ENCODE measurements at regions not wholly inside any gene's neighbourhood (a gene's known extent, or its start where the extent isn't known, plus 50 kb on each side); places are given as distances from the start of the nearest gene placed in this dataset.

- no peaks in the 10 kb centered on the region for H3K36me3 ChIP-seq (ENCODE audit: control insufficient read depth in 3 of 3, insufficient read depth in 2 of 3, low read depth in 1 of 3, low read length in 3 of 3)
- no peaks in the 10 kb centered on the region for H3K9me3 ChIP-seq (ENCODE audit: control insufficient read depth in 2 of 2, insufficient read depth in 1 of 2, low read depth in 1 of 2, low read length in 1 of 2)
- no peak overlapping the region for H3K4me3 ChIP-seq (ENCODE audit: low read depth in 1 of 3, low read length in 3 of 3)
- WGBS, 3 donors, result 23 to 58% (median 45%) methylated on average over 7 of the region's 7 CpGs
- H3K4me1 ChIP-seq (ENCODE audit: control insufficient read depth in 3 of 3, insufficient read depth in 2 of 3, low read depth in 1 of 3, low read length in 2 of 3), result no peaks in the 10 kb centered on the region
- H3K27me3 ChIP-seq (ENCODE audit: control insufficient read depth in 3 of 3, insufficient read depth in 3 of 3, low read length in 3 of 3), result no peaks in the 10 kb centered on the region
- FAIRE-seq (no peak), DNase-seq (no peak)
- no peak overlapping the region for H3K27ac ChIP-seq (ENCODE audit: low read depth in 1 of 3, low read length in 2 of 3)
These were observed 332.9 kb downstream of the RAB28 start for GRCh38 chr4:13151194-13151593.

DNA sequence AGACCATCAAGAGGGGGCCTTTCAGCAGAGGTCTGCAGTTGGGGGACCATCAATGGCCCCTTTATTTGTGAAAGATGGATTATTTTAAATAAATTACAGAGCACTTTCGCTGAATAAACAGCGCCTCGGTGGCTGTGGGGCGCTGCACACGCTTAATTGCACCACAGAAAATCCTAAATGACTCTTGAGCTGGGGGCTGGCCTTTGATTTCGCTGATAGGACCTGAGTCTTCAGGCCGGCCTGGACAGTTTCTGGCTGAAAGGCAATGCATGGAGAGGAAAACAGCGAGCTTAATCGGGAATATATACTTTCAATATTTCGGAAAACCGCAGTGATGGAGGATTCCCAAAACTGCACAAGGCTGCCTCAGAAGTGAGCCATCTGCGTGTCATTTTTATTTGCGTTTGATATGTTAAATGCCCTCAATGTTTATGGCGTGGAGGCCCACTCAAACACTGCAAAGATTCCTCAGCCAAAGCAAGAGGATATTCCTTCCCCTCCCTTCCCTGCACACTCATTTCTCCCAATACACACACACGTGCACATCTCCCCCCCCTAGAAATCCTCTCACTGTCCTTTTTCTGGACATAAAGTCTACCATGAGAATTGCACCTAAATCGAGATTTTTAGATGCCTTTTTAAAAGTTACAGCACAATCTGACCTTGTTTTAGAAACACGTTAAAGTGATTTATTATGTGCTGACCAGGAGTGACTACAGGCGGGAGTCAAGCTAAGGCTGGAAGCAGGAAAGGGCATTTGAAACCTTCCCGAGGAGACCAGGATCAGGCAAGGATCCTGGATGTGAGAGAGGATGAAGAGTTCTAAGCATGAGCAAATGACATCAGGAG, 340.7 kb downstream of the RAB28 start:
- WGBS, 3 donors, result 59 to 81% (median 69%) methylated on average over 19 of the region's 19 CpGs
- Histone ChIP-seq H3K36me3 (ENCODE audit: control insufficient read depth in 3 of 3, insufficient read depth in 2 of 3, low read depth in 1 of 3, low read length in 3 of 3) (no peaks in the 10 kb centered on the region), H3K4me1 (ENCODE audit: control insufficient read depth in 3 of 3, insufficient read depth in 2 of 3, low read depth in 1 of 3, low read length in 2 of 3) (no peaks in the 10 kb centered on the region), H3K27me3 (ENCODE audit: control insufficient read depth in 3 of 3, insufficient read depth in 3 of 3, low read length in 3 of 3) (no peaks in the 10 kb centered on the region), H3K9me3 (ENCODE audit: control insufficient read depth in 2 of 2, insufficient read depth in 1 of 2, low read depth in 1 of 2, low read length in 1 of 2) (no peaks in the 10 kb centered on the region), H3K4me3 (ENCODE audit: low read depth in 1 of 3, low read length in 3 of 3) (no peak overlapping the region), H3K27ac (ENCODE audit: low read depth in 1 of 3, low read length in 2 of 3) (no peak overlapping the region)
- DNase-seq, result no peak
- FAIRE-seq, result no peak

DNA sequence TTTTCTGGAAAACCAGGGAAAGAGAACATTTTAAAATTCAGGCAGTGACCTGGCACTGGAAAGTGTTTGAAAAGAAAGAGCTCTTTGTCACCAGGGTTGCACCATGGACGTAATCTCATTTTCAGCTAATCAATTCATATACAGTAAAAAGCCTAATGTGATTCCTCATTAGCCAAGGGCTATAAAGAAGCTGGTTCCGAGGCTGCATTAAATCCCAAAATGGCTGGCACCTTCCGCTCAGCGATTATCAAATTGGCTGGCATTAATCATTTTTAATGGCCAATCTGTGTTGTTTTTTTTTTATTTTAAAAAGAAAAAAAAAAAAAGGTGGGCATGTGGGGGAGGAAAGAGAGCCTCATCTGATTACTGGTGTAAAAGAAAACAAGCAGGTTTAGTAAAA, 341.4 kb downstream of the RAB28 start:
- H3K36me3 ChIP-seq (ENCODE audit: control insufficient read depth in 3 of 3, insufficient read depth in 2 of 3, low read depth in 1 of 3, low read length in 3 of 3), result no peaks in the 10 kb centered on the region
- FAIRE-seq, result no peak
- no peaks in the 10 kb centered on the region for H3K9me3 ChIP-seq (ENCODE audit: control insufficient read depth in 2 of 2, insufficient read depth in 1 of 2, low read depth in 1 of 2, low read length in 1 of 2)
- no peaks in the 10 kb centered on the region for H3K27me3 ChIP-seq (ENCODE audit: control insufficient read depth in 3 of 3, insufficient read depth in 3 of 3, low read length in 3 of 3)
- H3K4me1 ChIP-seq (ENCODE audit: control insufficient read depth in 3 of 3, insufficient read depth in 2 of 3, low read depth in 1 of 3, low read length in 2 of 3), result no peaks in the 10 kb centered on the region
- H3K27ac ChIP-seq (ENCODE audit: low read depth in 1 of 3, low read length in 2 of 3), result no peak overlapping the region
- H3K4me3 ChIP-seq (ENCODE audit: low read depth in 1 of 3, low read length in 3 of 3), result no peak overlapping the region
- no peak for DNase-seq
- 22 to 56% (median 42%) methylated on average over 4 of the region's 4 CpGs for WGBS, 3 donors

- Histone ChIP-seq H3K27me3 (ENCODE audit: control insufficient read depth in 3 of 3, insufficient read depth in 3 of 3, low read length in 3 of 3) (no peaks in the 10 kb centered on the region), H3K27ac (ENCODE audit: low read depth in 1 of 3, low read length in 2 of 3) (no peak overlapping the region), H3K9me3 (ENCODE audit: control insufficient read depth in 2 of 2, insufficient read depth in 1 of 2, low read depth in 1 of 2, low read length in 1 of 2) (no peaks in the 10 kb centered on the region), H3K36me3 (ENCODE audit: control insufficient read depth in 3 of 3, insufficient read depth in 2 of 3, low read depth in 1 of 3, low read length in 3 of 3) (no peaks in the 10 kb centered on the region), H3K4me3 (ENCODE audit: low read depth in 1 of 3, low read length in 3 of 3) (no peak overlapping the region), H3K4me1 (ENCODE audit: control insufficient read depth in 3 of 3, insufficient read depth in 2 of 3, low read depth in 1 of 3, low read length in 2 of 3) (no peaks in the 10 kb centered on the region)
- FAIRE-seq, result no peak
- no peak for DNase-seq
- 14 to 90% (median 67%) methylated on average over 1 of the region's 1 CpG for WGBS, 3 donors
These were observed 341.9 kb downstream of the RAB28 start for GRCh38 chr4:13142191-13142590.

- FAIRE-seq, result no peak
- Histone ChIP-seq H3K27me3 (ENCODE audit: control insufficient read depth in 3 of 3, insufficient read depth in 3 of 3, low read length in 3 of 3) (no peaks in the 10 kb centered on the region), H3K36me3 (ENCODE audit: control insufficient read depth in 3 of 3, insufficient read depth in 2 of 3, low read depth in 1 of 3, low read length in 3 of 3) (no peaks in the 10 kb centered on the region), H3K27ac (ENCODE audit: low read depth in 1 of 3, low read length in 2 of 3) (no peak overlapping the region), H3K4me1 (ENCODE audit: control insufficient read depth in 3 of 3, insufficient read depth in 2 of 3, low read depth in 1 of 3, low read length in 2 of 3) (no peaks in the 10 kb centered on the region), H3K9me3 (ENCODE audit: control insufficient read depth in 2 of 2, insufficient read depth in 1 of 2, low read depth in 1 of 2, low read length in 1 of 2) (peaks cover 0 to 6% of the 10 kb centered on the region in 2 donors), H3K4me3 (ENCODE audit: low read depth in 1 of 3, low read length in 3 of 3) (no peak overlapping the region)
- DNase-seq, result no peak
- 42 to 67% (median 60%) methylated on average over 2 of the region's 2 CpGs for WGBS, 3 donors
These were observed 346.8 kb downstream of the RAB28 start for GRCh38 chr4:13137390-13137789.

- no peak for DNase-seq
- 91 to 94% (median 94%) methylated on average over 4 of the region's 4 CpGs for WGBS, 3 donors
- H3K4me3 ChIP-seq (ENCODE audit: low read depth in 1 of 3, low read length in 3 of 3), result no peak overlapping the region
- no peak overlapping the region for H3K27ac ChIP-seq (ENCODE audit: low read depth in 1 of 3, low read length in 2 of 3)
- no peaks in the 10 kb centered on the region for H3K27me3 ChIP-seq (ENCODE audit: control insufficient read depth in 3 of 3, insufficient read depth in 3 of 3, low read length in 3 of 3)
- no peak for FAIRE-seq
- peaks cover 0 to 6% of the 10 kb centered on the region in 2 donors for H3K9me3 ChIP-seq (ENCODE audit: control insufficient read depth in 2 of 2, insufficient read depth in 1 of 2, low read depth in 1 of 2, low read length in 1 of 2)
- no peaks in the 10 kb centered on the region for H3K36me3 ChIP-seq (ENCODE audit: control insufficient read depth in 3 of 3, insufficient read depth in 2 of 3, low read depth in 1 of 3, low read length in 3 of 3)
- no peaks in the 10 kb centered on the region for H3K4me1 ChIP-seq (ENCODE audit: control insufficient read depth in 3 of 3, insufficient read depth in 2 of 3, low read depth in 1 of 3, low read length in 2 of 3)
These were observed 350.4 kb downstream of the RAB28 start for GRCh38 chr4:13133700-13134099.

DNA sequence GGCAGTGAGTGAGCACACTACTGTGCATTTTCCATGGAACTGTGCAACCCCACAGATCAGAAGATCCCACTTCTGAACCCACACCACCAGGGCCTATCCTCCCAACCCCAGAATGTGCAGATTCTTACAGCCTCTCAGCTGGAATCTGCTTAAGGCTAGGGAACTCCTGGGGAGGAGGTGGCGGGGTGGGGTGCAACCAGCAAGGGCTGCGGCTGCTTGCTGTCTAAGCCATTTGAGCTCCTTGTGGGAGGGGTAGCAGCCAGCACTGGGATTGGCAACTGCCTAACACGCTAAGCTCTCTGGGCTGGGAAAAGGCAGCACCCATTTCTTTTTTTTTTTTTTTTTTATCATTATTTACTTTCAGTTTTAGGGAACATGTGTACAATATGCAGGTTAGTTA, 353.3 kb downstream of the RAB28 start:
- DNase-seq (no peak), FAIRE-seq (no peak)
- 49 to 58% (median 55%) methylated on average over 3 of the region's 3 CpGs for WGBS, 3 donors
- Histone ChIP-seq H3K4me3 (ENCODE audit: low read depth in 1 of 3, low read length in 3 of 3) (no peak overlapping the region), H3K27ac (ENCODE audit: low read depth in 1 of 3, low read length in 2 of 3) (no peak overlapping the region), H3K27me3 (ENCODE audit: control insufficient read depth in 3 of 3, insufficient read depth in 3 of 3, low read length in 3 of 3) (no peaks in the 10 kb centered on the region), H3K9me3 (ENCODE audit: control insufficient read depth in 2 of 2, insufficient read depth in 1 of 2, low read depth in 1 of 2, low read length in 1 of 2) (peaks cover 0 to 6% of the 10 kb centered on the region in 2 donors), H3K36me3 (ENCODE audit: control insufficient read depth in 3 of 3, insufficient read depth in 2 of 3, low read depth in 1 of 3, low read length in 3 of 3) (no peaks in the 10 kb centered on the region), H3K4me1 (ENCODE audit: control insufficient read depth in 3 of 3, insufficient read depth in 2 of 3, low read depth in 1 of 3, low read length in 2 of 3) (no peaks in the 10 kb centered on the region)

GRCh38 chr4:13129095-13129494, 355.0 kb downstream of the RAB28 start:
- H3K27ac ChIP-seq (ENCODE audit: low read depth in 1 of 3, low read length in 2 of 3), result no peak overlapping the region
- WGBS, 3 donors, result 79 to 89% (median 80%) methylated on average over 5 of the region's 5 CpGs
- DNase-seq, result no peak
- no peaks in the 10 kb centered on the region for H3K4me1 ChIP-seq (ENCODE audit: control insufficient read depth in 3 of 3, insufficient read depth in 2 of 3, low read depth in 1 of 3, low read length in 2 of 3)
- H3K4me3 ChIP-seq (ENCODE audit: low read depth in 1 of 3, low read length in 3 of 3), result no peak overlapping the region
- no peak for FAIRE-seq
- peaks cover 0 to 6% of the 10 kb centered on the region in 2 donors for H3K9me3 ChIP-seq (ENCODE audit: control insufficient read depth in 2 of 2, insufficient read depth in 1 of 2, low read depth in 1 of 2, low read length in 1 of 2)
- H3K36me3 ChIP-seq (ENCODE audit: control insufficient read depth in 3 of 3, insufficient read depth in 2 of 3, low read depth in 1 of 3, low read length in 3 of 3), result no peaks in the 10 kb centered on the region
- H3K27me3 ChIP-seq (ENCODE audit: control insufficient read depth in 3 of 3, insufficient read depth in 3 of 3, low read length in 3 of 3), result no peaks in the 10 kb centered on the region

Measured in small intestine (tissue), 7 donors.